Right forelimb (tissue), 1 donor: ENCODE measurements at regions not wholly inside any gene's neighbourhood (a gene's known extent, or its start where the extent isn't known, plus 50 kb on each side); places are given as distances from the start of the nearest gene placed in this dataset.

Experiments used
- DNase-seq: peaks from one replicate; pipeline ENCODE4 v3.0.0-alpha.2; 2018

DNA sequence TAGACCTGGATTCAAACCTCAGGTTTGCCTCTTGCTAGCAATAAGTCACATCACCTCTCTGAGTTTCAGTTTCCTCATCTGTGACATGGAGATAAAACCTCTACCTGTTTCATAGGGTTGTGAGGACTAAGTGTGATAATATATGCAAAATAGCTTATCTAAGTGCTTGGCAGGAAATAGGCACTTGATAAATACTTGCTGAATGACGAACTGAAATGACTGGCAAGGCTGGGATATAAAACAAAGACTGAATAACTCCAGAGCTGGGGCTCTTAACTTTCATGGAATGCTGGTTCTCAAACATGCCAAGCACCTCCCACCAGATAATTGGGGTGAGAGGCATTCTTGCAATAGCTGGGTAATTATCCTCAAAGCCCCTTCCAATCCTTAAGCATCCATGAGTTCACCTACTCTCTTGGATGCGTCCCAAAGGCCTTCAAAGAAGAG lies 87.6 kb downstream of the ADRB2 start:
- DNase-seq: no peak

DNA sequence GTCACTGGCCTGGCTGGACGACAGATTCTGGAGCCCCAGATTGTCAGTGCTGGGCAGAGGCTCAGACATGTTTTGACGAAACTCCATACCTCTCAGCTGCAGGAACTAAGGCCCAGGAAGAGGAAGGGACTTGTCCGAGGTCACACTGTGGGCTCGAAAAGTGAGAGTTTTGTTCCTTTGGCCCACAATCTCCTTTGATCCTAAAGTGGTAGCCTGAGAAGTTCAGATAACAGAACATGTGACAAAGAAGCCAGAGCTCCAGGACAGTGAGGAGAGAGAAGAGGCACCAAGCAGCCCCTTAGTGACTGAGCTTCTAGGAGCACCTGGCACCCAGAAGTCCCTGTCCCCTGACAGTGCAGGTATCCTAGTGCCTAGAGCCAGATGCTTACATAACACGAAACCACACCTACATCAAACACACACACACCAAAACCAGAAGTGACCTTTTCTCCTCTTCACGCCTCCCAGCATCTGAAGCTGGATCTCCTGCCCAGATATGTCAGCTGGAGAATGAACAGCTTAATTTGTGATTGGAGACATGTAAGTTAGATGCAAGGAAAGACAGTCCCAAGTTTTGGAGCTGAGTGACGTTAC lies 88.9 kb downstream of the ADRB2 start:
- DNase-seq: no peak

DNA sequence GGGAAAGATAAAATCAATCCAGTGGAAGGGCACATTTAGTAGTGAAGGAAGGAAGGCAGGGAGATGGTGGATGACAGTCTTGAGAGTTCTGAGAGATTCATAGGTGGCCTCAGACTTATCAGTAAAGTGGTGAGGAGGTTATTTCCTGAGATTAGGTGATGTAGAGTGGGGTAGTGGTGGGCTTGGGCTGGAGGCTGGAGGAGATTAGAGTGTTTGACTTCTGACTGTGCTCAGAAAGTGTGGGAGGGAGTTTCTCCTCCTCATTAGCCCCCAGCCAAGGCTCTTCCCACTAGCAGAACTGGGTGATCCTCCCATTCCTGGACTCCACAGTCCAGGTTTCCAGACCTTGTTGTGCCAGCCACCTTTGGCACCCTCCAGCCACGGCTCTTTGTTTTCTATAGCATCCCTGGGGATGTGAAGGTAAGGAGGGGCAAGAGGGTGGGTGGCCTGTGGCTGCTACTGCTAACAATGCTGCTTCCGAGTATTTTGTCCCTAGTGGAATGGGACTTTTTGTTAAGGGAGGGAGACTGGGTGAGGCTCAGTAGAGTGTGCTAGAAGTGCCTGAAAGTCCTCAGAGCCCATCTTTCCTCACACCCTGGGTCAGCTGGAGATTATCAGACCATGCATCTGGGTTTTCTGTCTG lies 94.4 kb downstream of the ADRB2 start:
- DNase-seq: no peak

DNA sequence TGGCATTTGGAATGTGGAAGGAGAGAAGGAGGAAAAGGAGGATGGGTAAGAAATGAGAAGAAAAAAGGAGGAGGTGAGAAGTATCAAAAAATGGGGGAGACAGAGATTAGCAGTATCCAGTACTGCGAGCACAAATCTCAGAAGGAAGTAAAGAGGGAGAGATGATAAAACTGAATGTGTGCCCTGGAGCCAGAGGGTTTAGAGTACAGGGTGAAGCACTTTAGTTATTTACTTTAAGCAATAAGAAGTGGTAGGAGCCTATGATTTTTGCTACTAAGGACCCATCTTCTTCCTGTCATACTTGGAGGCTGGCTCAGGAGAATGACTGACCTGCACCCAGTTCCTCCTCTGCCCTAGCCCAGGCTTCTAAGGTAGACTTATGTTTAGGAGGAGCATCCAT lies 94.9 kb downstream of the ADRB2 start:
- no peak for DNase-seq

DNA sequence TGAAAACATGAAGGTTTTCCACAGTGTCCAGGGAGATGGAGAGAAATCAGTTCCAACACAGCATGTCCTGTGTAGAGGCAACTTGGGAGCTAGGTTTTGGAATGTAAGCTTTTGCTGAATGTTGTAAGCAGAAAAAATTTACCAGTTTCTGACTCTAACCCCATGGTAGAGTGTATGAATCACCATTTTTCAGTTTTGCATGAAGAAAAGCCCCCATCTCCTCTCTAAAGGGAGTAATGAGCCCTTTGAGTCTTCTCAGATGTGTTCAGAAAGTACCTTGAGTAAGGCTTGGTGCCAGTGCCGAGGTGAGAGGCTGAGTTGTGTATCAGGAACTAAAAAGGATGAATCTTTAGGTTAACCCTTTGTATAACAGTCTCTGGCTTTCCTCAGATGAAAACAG lies 96.2 kb downstream of the ADRB2 start:
- no peak for DNase-seq

DNA sequence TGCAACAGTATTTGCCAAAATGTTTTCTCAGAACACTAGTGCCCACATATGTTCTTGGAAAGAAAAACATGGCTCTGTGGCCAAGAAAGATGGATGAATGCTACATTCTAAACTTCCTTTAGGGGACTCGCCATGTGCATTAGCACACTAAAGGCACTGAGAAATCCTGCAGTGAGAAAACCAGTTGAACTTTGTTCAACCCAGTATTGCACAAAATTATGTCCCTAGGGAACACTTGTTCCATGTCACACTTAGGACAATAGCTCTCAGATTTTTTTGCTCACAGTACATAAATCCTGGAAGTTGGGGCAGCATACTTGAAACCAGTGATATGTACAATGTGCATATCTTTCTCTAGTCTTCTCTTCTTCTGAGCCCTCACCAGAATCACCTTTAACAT lies 96.6 kb downstream of the ADRB2 start:
- DNase-seq: no peak

DNA sequence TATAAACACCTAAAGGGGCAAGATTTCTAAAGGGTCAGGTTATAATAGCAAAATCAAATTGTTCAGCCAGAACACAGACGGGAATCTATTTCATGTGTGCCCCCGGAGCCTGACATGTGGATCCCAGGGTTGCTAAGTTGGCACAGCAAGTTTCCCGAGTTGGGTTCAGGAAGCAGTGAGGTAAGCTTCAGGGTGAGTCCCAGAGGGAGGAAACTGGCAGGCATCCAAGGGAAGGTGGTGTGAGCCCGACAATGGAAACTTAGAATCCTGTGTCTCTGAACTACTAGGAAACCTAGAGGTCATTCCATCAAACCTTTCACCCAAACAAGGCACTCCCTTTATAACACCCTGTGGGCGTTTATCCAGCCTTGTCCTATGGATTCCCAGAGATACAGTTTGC lies 98.4 kb downstream of the ADRB2 start:
- DNase-seq: no peak

DNA sequence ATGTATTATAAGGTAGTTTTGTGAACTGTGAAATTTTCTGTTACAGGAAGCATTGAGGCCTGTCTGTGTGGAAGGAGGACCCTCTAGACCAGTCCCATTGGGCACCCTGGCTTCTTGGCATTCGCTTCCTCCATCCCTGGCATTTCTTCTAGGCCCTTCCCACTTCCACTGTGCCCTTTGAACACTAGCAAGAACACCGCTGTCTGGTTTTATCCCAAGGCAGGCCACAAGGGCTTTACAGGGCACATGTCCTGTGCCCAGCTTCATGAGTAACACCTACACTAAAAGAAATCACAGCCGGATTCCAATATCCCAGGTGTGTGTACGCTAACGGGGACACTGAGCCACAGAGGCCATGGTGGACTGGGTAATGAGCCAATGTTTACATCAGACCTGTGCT lies 99.8 kb downstream of the ADRB2 start:
- DNase-seq: no peak

DNA sequence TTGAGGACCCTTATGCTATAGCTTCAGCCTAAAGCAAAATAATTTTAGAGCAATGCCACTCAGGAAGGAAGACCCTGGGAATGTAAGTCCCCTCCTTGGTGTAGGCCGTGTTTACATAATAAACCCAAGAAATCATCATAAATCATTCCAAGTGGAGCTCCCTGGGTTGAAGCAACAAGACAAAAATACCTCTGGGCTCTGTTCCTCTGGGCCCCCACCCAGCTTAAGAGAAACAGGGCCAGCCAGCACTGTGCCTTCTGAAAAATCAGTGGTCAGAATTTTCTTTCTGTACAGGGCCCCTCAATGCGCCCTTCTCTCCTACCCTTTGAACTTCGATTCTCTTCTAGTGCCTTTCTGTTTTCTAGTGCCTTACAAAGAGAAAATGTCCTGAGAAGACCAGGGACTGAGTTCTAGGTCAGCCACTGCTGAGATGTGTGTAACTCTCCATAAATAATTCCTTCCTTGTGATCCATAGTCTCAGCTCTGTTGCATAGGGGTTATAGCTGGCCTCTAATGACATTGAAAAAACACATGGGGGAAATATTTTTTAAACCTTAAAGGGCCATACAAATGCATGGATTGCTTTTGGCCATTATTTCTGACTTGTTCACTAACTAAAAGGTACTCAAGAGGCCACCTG lies 101.0 kb downstream of the ADRB2 start:
- DNase-seq: no peak

DNA sequence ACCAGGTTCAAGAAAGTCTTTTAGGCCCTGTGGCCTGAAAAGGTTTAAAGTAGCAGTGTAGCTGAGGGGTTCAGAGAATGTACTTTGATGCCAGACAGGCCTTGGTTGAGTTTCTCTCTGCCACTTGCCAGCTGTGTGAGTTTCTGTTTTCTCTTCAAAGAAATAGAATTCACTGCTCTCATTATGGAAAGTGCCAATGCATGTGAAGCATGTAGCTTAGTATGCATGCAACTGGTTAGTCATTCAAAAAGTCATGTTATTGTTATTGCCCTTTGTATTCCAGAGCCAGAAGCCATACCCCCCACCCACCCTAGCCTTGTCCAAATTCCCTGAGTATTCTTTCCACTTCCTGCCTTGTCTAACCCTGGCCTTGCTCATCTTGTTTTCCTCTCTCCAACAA lies 101.7 kb downstream of the ADRB2 start:
- DNase-seq: no peak

DNA sequence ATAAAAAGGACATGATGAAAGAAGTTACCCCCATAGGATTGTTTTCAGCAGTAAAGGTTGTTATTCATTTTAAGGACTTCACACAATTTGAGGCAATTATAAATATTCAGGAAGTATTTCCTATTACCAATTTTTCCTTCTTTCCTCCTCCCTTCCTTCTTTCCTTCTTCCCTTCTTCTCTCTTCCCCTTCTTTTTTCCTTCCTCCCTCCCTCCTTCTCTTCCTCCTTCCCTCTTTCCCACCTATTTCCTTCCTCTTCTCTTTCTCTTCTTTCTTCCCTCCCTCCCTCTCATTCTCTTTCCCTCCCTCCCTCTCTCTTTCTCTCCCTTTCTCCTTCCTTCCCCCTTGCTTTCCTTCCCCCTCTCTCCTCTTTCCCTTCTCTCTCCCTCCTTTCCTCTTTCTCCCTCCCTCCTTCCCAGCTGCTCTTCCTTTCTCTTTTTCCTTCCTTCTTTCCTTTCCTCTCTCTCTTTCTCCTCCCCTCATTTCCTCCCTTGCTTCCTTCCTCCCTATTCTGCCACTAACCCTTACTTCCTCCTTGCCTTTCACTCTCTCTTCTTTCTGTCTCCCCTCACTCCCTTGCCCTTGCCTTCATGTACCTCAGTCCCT lies 105.1 kb downstream of the ADRB2 start:
- DNase-seq: no peak

DNA sequence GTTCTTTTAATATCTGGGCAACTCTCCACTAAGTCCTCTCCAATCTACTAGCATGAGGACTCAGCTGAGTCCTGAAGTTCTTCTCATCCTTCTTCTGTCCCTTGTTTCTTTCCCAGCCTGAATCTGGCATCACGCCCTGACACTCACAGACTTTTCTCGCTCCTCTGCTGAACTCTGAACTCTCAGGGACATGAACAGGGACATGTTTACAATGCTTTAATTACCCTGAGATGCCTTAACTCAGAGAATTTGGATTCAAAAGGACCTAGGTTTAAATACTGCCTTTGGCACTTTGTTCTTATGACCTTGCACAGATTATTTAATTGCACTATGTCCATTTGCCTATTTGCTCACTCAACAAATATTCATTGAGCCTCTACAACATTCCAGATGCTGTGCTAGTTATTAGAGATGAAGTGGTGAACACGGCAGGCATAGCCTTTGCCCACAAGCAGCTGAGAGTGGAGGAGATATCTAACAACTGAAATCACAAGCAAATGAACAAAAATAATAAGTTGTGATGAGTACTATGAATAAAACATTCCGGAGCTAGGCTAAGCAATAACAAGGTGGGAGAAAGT lies 106.0 kb downstream of the ADRB2 start:
- DNase-seq: no peak

DNA sequence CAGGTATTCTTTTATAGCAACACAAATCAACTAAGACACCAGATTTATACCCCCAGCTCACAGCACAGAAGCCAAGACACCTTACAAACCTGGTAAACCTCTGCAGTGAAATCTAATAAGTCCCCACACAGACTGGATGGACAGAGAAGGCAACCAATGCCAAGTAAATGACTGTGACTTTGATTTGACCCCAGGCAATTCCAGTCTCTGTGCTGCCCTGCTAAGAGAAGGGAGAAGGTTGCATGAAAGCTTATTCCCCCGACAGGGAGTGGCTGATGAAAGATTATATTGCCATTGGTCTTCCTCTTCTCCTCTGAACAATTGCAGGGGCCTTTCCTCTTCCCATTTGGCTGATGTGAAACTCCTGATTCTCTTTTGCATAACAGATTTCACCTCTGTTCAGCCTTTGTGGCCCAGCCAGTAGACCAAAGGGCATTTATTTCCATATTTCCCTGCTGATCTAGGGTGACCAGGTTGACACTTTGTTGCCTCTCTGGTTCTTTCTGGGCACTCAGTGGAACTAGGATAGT lies 107.6 kb downstream of the ADRB2 start:
- peak; percentile 6 for DNase-seq

DNA sequence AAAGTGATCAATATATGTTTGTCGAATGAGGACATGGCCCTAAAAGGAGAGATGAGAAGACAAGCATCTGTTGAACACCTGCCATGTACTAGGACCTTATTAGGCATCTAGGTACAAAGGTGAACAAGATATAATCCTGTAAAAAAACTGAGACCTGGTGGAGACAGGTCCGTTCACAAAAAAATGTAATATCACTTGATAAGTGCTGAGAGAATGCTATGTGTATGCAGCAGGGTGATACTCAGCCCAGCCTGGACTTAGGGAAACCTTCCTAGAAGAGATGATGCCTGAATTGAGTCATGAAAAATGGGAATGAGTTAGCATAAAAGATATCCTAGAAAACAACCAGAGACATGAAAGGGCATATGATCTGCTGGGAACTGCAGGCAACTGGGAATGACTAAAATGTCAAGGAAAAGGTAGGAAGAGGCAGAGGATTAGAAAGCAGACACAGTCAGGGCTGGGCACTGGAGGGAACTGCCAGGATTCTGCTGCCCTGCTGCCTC lies 108.5 kb downstream of the ADRB2 start:
- no peak for DNase-seq

DNA sequence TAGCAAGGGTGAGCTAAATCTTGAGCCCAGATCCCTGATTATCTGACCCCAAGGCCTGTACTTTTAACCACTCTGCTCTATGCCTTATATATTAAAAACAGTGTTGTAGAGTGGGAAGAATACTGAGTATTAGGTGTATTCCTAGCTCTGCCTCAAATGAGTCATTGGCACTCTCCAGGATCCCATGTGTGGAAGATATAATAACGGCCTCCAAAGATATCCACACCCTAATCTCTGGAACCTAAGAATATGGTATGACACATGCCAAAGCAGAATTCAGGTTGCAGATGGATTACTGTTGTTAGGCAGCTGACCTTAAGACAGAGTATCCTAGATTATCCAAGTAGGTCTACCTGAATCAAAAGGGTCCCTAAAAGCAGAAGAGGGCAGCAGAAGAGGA lies 110.8 kb downstream of the ADRB2 start:
- DNase-seq: no peak

DNA sequence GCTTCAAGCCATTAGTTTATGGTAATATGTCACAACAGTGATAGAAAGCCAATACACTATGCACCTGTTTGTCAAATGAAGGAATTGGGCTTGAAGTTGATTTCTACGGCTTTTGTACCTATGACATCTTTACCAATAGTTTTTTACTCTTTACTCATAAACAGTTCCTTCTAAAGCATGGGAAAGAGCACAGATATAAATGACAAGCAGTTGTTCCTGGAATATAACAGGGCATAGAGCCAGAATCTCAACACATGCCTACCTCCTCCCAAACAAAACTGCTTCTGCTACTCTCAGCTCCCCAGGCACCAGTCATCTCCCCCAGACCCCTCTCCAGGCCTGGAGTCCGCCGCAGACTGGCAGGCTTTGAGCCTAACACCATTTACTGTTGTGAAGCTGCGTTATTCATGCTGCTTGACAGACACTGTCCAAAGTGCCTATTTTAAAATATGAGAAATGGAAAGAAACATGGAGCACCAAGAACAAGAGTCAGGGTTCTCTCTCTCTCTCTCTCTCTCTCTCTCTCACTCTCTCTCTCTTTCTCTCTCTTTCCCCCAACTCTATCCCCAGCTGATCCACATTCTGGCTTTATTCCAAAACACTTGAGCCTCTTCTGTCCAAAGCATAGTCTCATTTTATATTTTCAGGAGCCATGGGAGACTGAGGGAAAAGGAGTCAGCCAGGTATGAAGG lies 111.6 kb downstream of the ADRB2 start:
- DNase-seq: peak; percentile 23

DNA sequence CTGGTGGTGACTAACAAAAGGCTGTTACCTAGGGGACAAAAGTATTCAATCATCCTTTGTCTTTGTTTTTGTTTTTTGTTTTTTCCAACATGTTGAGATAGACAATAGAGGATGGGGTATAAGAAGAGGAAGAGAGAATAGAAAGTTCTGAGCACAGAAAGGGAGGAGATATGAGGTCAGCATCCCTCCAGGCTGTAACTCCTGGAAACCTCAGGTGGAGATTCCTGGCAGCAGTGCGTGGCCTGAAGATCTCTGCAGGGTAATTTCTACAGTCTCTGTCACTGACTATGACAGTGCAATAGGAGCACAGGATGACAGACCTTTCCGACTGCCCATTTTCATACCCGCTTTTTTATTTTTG lies 112.1 kb downstream of the ADRB2 start:
- no peak for DNase-seq

DNA sequence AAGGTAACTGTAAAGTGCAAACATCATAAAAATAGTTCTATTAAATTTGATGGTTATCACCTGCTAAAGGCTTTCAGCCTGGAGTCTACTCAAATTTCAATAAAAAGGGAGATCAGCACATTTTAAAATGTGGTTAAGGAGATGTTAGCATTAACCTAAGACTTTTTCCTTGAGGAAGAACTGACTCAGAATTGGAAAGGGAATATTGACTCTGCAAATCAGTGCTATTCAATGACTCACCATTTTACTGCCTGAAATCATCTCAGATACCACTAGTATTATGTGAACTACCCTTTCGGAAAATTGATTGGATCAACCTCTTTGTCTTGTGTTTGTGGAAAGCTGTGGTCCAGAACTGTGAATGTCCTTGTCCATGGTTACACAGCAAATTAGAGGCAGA lies 113.3 kb downstream of the ADRB2 start:
- no peak for DNase-seq

DNA sequence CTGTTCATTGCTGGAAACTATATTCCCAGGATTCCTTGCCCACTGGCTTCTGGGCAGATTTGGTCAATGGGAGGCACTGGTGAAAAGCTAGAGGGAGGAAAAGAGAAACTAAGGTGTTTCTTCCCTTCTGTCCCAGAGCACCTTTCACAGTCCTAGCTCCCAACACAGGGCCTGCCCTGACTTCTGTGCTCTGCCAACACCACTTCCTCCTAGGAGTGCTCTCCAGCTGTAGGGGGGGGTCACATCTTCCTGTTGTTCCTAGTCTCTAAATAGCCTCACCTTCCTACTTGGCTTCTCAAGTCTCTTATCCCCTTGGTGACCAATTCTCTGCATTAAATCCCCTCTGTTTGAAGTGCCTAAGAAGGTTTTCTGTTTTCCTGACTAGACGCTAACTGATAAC lies 115.4 kb downstream of the ADRB2 start:
- DNase-seq: no peak

DNA sequence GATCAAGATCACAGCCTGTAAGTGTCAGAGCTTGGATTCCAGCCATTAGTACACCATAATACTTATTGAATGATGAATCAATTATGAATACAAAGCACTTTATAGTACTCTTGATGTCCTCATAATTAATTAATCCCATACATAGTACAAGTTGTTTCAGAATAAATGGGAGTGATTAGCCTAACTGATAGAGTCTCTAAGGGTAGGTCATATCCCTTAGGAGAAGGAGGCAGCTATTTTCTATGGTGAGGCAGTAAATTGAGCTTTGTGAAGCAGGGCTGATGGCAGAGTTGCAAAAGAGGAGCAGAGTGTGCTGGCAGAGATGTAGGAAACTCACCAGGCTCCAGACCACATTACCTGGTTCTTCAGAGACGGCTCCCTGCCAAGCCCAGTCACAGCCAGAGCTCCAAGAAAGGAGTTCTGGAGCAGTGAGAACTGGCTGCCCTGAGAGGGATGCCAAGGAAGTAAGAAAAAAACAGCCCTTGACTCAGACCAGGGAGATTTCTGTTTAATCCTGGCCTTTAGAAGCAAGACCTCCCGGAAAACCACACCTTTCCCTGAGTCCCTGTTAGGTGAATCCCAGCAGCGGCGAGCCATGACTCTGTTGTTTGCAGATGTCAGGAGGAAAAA lies 112.9 kb downstream of the SH3TC2 start:
- DNase-seq: no peak

DNA sequence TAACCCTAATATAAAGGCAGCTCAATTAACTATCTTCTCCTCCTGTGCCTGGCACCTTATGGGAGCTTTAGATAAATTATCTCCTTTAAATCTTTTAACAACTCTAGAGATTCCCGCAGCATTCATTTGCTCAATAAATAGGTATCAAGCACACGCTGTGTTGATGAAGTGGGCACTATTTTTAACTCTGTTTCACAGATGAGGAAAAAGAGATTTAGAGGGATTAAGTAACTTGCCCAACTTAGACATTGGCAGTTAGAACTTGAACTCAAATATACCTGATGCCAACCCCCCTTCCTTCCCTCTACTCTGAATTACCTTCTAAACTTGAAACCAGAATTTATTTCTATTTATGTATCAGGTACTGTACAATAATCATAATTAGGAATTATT lies 112.4 kb downstream of the SH3TC2 start:
- DNase-seq: no peak

DNA sequence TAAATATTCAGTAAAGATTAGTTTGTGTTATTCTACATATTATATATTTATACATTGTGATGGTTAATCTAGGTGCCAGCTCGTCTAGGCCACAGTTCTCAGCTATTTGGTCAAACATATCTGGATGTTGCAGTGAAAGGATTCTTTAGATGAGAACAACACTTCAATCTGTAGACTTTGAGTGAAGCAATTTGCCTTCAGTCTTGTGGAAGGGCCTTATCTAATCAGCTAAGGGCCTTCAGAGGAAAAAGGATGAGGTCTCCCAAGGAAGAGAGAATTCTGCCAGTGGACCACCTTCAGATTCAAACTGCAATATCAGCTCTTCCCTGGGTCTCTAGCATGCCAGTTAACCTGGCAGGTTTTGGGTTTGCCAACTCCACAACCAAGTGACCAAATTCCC lies 112.0 kb downstream of the SH3TC2 start:
- no peak for DNase-seq
